Tibial artery (tissue), 4 donors: ENCODE measurements at regions not wholly inside any gene's neighbourhood (a gene's known extent, or its start where the extent isn't known, plus 50 kb on each side); places are given as distances from the start of the nearest gene placed in this dataset.

Experiments
- DNase-seq, 2 donors: peaks; one replicate each; pipeline ENCODE4 v3.0.0-alpha.2; 2019
- H3K27ac ChIP-seq, 2 donors: fragments of 200-600 bp; sonication (generic) in 1 of 2; 1 replicate in 1 of 2; 2 replicates in 1 of 2; pipeline ENCODE4 v1.5.1; 2018 to 2019; ENCODE audit warnings: mild to moderate bottlenecking in 1 of 2
- H3K27me3 ChIP-seq, 2 donors: fragments of 200-600 bp; sonication (generic) in 1 of 2; one replicate each; pipeline versions ENCODE4 v1.5.1 to v1.6.0; 2016 to 2019
- H3K36me3 ChIP-seq, 3 donors: fragments of 200-600 bp; sonication (generic) in 2 of 3; one replicate each; pipeline ENCODE4 v1.5.1; 2016 to 2019; ENCODE audit warnings: mild to moderate bottlenecking in 2 of 3
- H3K4me1 ChIP-seq, 4 donors: fragments of 200-600 bp; sonication (generic) in 2 of 4; 1 replicate in 3 of 4; 2 replicates in 1 of 4; pipeline ENCODE4 v1.5.1; 2016 to 2019
- H3K4me3 ChIP-seq, 2 donors: fragments of 200-600 bp; sonication (generic) in 1 of 2; 1 replicate in 1 of 2; 2 replicates in 1 of 2; pipeline ENCODE4 v1.5.1; 2018 to 2019; ENCODE audit warnings: mild to moderate bottlenecking in 2 of 2
- H3K9me3 ChIP-seq, 3 donors: fragments of 200-600 bp; sonication (generic) in 1 of 3; one replicate each; pipeline ENCODE4 v1.5.1; 2016 to 2019
- intact Hi-C: fragments of 100-400 bp; cut with DNase I; formaldehyde crosslinking; loops from one replicate; pipeline ENCODE4 v1.15.0; 2023; ENCODE audit warnings: low total_unique reads
- TF ChIP-seq, protein P1 (sequence below), 2 experiments: fragments of 200-600 bp in 1 of 2; fragments of 450-650 bp in 1 of 2; IDR thresholded peaks; one replicate each; pipeline ENCODE4 v1.5.1; 2017 to 2019; ENCODE audit warnings: antibody characterized with exemption in 2 of 2, mild to moderate bottlenecking in 1 of 2, moderate library complexity in 1 of 2

DNA sequence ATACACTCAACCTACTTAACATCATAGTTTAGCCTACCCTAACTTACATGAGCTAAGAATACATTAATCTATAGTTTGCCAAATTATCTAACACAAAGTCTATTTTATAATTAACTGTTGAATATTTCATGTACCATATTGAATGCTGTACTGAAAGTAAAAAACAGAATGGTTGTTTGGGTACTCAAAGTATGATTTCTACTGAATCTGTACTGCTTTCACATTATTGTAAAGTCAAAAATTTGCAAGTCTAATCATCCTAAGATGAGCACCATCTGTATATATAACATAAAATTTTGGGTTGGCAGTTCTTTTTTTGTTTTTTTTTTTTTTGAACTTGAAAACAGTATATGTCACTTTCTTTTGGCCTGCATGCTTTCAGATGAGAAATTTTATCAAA is 1212.6 kb downstream of the SLITRK5 start:
- intact Hi-C loops = no loop called here
- TF ChIP-seq, protein P1, sequence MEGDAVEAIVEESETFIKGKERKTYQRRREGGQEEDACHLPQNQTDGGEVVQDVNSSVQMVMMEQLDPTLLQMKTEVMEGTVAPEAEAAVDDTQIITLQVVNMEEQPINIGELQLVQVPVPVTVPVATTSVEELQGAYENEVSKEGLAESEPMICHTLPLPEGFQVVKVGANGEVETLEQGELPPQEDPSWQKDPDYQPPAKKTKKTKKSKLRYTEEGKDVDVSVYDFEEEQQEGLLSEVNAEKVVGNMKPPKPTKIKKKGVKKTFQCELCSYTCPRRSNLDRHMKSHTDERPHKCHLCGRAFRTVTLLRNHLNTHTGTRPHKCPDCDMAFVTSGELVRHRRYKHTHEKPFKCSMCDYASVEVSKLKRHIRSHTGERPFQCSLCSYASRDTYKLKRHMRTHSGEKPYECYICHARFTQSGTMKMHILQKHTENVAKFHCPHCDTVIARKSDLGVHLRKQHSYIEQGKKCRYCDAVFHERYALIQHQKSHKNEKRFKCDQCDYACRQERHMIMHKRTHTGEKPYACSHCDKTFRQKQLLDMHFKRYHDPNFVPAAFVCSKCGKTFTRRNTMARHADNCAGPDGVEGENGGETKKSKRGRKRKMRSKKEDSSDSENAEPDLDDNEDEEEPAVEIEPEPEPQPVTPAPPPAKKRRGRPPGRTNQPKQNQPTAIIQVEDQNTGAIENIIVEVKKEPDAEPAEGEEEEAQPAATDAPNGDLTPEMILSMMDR (IDR thresholded peaks at IDR 0.05) = no peak
- Histone ChIP-seq H3K4me1 (no peaks in the 10 kb centered on the region), H3K9me3 (no peaks in the 10 kb centered on the region), H3K27ac (no peak overlapping the region), H3K27me3 (no peaks in the 10 kb centered on the region), H3K4me3 (no peak overlapping the region), H3K36me3 (no peaks in the 10 kb centered on the region)
- DNase-seq = no peak

DNA sequence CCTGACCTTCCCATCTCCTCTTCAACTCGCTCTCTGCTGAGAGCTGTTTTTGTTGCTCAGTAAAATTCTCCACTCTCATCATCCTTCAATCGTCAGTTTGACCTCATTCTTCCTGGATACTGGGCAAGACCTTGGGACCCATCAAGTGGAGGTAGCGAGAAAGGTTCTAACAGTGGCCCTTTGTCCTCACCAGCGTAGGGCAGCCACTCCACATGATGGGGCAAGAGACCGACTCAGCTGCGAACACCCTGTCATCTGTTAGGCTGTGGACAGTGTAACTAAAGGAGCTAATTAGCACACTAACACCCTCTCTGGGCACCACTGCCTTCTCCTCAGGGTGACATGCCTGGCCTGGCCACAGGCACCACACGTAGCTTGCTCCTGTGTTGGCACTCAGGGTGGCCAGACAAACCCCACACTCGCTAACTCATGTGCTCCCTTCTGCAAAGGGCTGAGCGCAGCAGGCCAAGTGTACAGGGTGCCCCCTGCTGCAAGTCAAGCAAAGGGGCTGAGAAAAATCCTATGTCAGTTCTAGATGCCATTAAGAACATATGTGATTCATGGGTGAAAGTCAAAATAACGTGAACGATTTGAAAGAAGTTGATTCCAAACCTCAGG is 1216.0 kb downstream of the SLITRK5 start:
- no peak overlapping the region for H3K27ac ChIP-seq
- no peaks in the 10 kb centered on the region for H3K27me3 ChIP-seq
- no peak overlapping the region for H3K4me3 ChIP-seq
- H3K9me3 ChIP-seq = no peaks in the 10 kb centered on the region
- TF ChIP-seq, protein P1 (IDR thresholded peaks at IDR 0.05) = no peak
- no peak for DNase-seq
- H3K4me1 ChIP-seq = no peaks in the 10 kb centered on the region
- intact Hi-C loops = no loop called here
- H3K36me3 ChIP-seq = no peaks in the 10 kb centered on the region

DNA sequence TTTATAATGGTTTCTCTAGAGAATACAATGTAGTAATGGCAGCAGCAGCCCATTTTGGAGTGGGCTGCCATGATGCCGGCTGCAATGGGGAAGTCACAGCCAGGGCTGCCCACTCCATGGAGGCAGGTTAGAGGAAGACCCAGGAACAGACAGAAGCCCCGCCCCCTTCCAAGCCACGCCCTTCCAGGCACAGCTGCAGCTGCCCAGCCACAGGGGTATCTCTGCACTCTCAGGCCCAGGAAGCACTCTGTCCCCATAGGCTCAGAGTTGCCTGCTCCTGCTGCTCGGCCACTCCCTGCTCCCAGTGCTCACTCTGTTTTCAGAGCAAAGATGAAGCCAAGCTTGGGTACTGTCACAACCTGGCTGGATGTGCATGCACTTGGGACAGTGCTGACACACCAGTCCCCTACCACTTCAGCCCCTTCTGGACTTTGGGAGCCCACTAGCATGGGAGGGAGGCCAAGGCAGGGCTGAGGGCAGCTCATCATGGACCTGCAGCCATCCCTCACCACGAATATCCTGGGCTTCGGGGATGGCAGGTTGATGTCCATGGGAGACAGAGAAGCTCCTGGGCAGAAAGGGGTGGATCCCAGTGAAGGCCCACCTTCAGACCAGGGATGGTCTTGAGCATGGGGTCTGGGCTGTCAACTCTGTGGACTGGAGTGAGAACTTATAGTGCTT is 1224.2 kb downstream of the SLITRK5 start:
- Histone ChIP-seq H3K36me3 (no peaks in the 10 kb centered on the region), H3K27me3 (no peaks in the 10 kb centered on the region), H3K9me3 (peaks cover 0 to 5% (median 0%) of the 10 kb centered on the region in 3 donors), H3K27ac (no peak overlapping the region), H3K4me1 (no peaks in the 10 kb centered on the region), H3K4me3 (no peak overlapping the region)
- intact Hi-C loops = no loop called here
- TF ChIP-seq, protein P1 (IDR thresholded peaks at IDR 0.05) = no peak
- no peak for DNase-seq

DNA sequence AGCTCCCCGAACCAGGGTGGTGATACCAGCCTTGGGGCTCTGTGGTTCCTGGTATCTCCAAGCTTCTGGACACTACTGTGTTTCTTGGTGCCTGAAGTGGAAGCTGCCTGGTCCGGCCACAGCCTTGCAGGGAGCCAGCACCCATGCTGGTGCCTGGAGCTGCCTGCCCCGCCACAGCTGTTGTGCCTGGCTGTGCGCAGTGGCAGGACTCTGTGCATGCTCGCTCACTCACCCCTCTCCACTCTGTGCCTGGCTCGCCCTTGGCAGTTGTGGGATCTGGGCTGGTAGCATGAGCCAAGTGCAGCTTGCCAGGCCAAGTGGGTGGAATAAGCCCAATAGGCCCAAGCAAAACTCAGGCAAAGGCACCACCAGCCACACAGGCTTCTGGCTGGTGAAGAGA is 1225.3 kb downstream of the SLITRK5 start:
- intact Hi-C loops = no loop called here
- no peak for DNase-seq
- TF ChIP-seq, protein P1 (IDR thresholded peaks at IDR 0.05) = no peak

DNA sequence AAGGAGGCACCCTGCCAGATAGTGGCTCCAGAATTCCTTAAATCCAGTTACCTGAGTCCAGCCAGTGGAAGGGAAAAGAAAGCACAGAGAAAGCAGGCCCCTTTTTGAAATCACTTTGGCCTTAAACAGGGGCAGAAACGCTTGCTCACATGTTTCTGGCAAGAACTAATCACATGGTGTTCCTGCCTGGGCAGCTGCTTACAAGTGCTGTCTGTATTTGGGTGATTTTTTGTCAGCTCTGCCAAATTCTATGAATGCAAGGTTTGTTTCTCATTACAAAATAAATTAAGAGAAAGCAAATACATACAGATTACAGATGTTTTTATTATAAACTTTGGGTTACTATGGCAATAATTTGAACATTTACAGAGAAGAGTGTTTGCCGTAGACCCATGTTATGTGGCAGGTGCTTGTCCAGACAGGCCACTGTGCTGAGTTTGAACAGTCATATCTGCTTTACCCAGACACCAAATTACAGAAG is 1237.8 kb downstream of the SLITRK5 start:
- Histone ChIP-seq H3K27me3 (no peaks in the 10 kb centered on the region), H3K4me1 (no peaks in the 10 kb centered on the region), H3K9me3 (no peaks in the 10 kb centered on the region), H3K36me3 (no peaks in the 10 kb centered on the region), H3K27ac (no peak overlapping the region), H3K4me3 (no peak overlapping the region)
- TF ChIP-seq, protein P1 (IDR thresholded peaks at IDR 0.05) = no peak
- no peak for DNase-seq
- intact Hi-C loops = no loop called here

More for the DNA sequence above, 1225.3 kb downstream of the SLITRK5 start:
- peaks cover 0 to 5% (median 0%) of the 10 kb centered on the region in 3 donors for H3K9me3 ChIP-seq
- no peaks in the 10 kb centered on the region for H3K36me3 ChIP-seq
- no peaks in the 10 kb centered on the region for H3K4me1 ChIP-seq
- no peaks in the 10 kb centered on the region for H3K27me3 ChIP-seq
- no peak overlapping the region for H3K4me3 ChIP-seq
- H3K27ac ChIP-seq = no peak overlapping the region
